MV-4-11 (cell line): ENCODE measurements at regions not wholly inside any gene's neighbourhood (a gene's known extent, or its start where the extent isn't known, plus 50 kb on each side); places are given as distances from the start of the nearest gene placed in this dataset.

Experiments
- DNase-seq: peaks from one replicate; lab custom pipeline; 2025; lab: John Stamatoyannopoulos, UW

- no peak for DNase-seq
These were observed 74.4 kb upstream of the ARHGAP32 start for GRCh38 chr11:129266536-129266935.

- peak; percentile 22 for DNase-seq
These were observed 73.1 kb upstream of the ARHGAP32 start for GRCh38 chr11:129265125-129265788.

GRCh38 chr11:129264114-129264513 lies 72.0 kb upstream of the ARHGAP32 start:
- DNase-seq = no peak

- no peak for DNase-seq
These were observed 68.6 kb upstream of the ARHGAP32 start for GRCh38 chr11:129260750-129261149.

GRCh38 chr11:129259931-129260348 lies 67.8 kb upstream of the ARHGAP32 start:
- DNase-seq = no peak

- DNase-seq = no peak
These were observed 66.1 kb upstream of the ARHGAP32 start for GRCh38 chr11:129258205-129258604.

- DNase-seq = no peak
These were observed 65.4 kb upstream of the ARHGAP32 start for GRCh38 chr11:129257512-129257911.

GRCh38 chr11:129252621-129253020 lies 60.5 kb upstream of the ARHGAP32 start:
- DNase-seq = no peak

- no peak for DNase-seq
These were observed 58.9 kb upstream of the ARHGAP32 start for GRCh38 chr11:129251067-129251466.

- DNase-seq = no peak
These were observed 57.8 kb upstream of the ARHGAP32 start for GRCh38 chr11:129249923-129250322.

- DNase-seq = peak; percentile 32
These were observed 57.2 kb upstream of the ARHGAP32 start for GRCh38 chr11:129249351-129249750.

- no peak for DNase-seq
These were observed 56.5 kb upstream of the ARHGAP32 start for GRCh38 chr11:129248618-129249017.

- DNase-seq = peak; percentile 17
These were observed 55.0 kb upstream of the ARHGAP32 start for GRCh38 chr11:129247135-129247534.

GRCh38 chr11:129242855-129243254 lies 50.7 kb upstream of the ARHGAP32 start:
- DNase-seq = peak; percentile 69
